Endothelial cell of umbilical vein (primary cell): ENCODE measurements at regions not wholly inside any gene's neighbourhood (a gene's known extent, or its start where the extent isn't known, plus 50 kb on each side); places are given as distances from the start of the nearest gene placed in this dataset.

Source experiments
- BruUV-seq: library from RNA; stranded (reverse); fragments of 400-500 nt; replicated peaks from 2 replicates; lab custom pipeline; 2021; lab: Mats Ljungman, UMichigan
- CTCF ChIA-PET: fragments of 300-600, 350-600 bp; sonication (Branson Sonifier 250); formaldehyde crosslinking; loops from one replicate; lab custom pipeline; 2021; ENCODE audit warnings: antibody characterized with exemption, inconsistent platforms; lab: Charles Lee
- POLR2A ChIA-PET: fragments of 300-600, 350-600 bp; sonication (Branson Sonifier 250); formaldehyde crosslinking; loops from one replicate; lab custom pipeline; 2021; ENCODE audit warnings: antibody characterized with exemption, inconsistent platforms; lab: Charles Lee
- DNase-seq: peaks from one replicate; pipeline ENCODE4 v3.0.0-alpha.2; 2011; ENCODE audit warnings: low read depth, low spot score
- FAIRE-seq: peaks from 2 replicates; lab custom pipeline; 2011; peaks lifted over from hg19 to GRCh38; lab: Jason Lieb, UNC
- H2AFZ ChIP-seq: 2 replicates; pipeline ENCODE4 v1.6.0; 2012; ENCODE audit warnings: low read depth, low read length, control low read depth, inconsistent platforms
- H3K27ac ChIP-seq: 2 replicates; pipeline ENCODE4 v1.5.1; 2011; ENCODE audit warnings: low read depth, mild to moderate bottlenecking, control low read depth, low read length, moderate library complexity; ENCODE audit not compliant: insufficient read depth
- H3K27me3 ChIP-seq, 2 experiments: 2 replicates each; pipeline versions ENCODE4 v1.6.0 to v1.6.1; 2011; ENCODE audit warnings: low read length in 2 of 2, mixed read lengths in 1 of 2; ENCODE audit not compliant: control insufficient read depth in 2 of 2, insufficient read depth in 2 of 2
- H3K36me3 ChIP-seq, 2 experiments: 2 replicates in 1 of 2; 3 replicates in 1 of 2; pipeline ENCODE4 v1.5.1; 2011; ENCODE audit warnings: low read length in 2 of 2, mild to moderate bottlenecking in 1 of 2, moderate library complexity in 1 of 2; ENCODE audit not compliant: control insufficient read depth in 2 of 2, insufficient read depth in 2 of 2; ENCODE audit errors: extremely low read depth in 1 of 2
- H3K4me1 ChIP-seq: 3 replicates; pipeline ENCODE4 v1.5.1; 2011; ENCODE audit warnings: mild to moderate bottlenecking, low read length; ENCODE audit not compliant: control insufficient read depth, insufficient read depth; ENCODE audit errors: extremely low read depth
- H3K4me2 ChIP-seq: 2 replicates; pipeline ENCODE4 v1.6.1; 2011; ENCODE audit warnings: low read length, control low read depth, mixed read lengths; ENCODE audit not compliant: insufficient read depth
- H3K4me3 ChIP-seq, 3 experiments: fragments of 200-600 bp in 1 of 3; sonication (generic), shearing (Covaris generic) in 1 of 3; replicated peaks in 1 of 3; 2 replicates each; pipeline ENCODE4 v1.5.1; 2011 to 2016; ENCODE audit warnings: control low read depth in 3 of 3, low read length in 3 of 3, mild to moderate bottlenecking in 2 of 3, inconsistent platforms in 1 of 3, low read depth in 1 of 3, moderate library complexity in 1 of 3; ENCODE audit not compliant: insufficient read depth in 1 of 3
- H3K79me2 ChIP-seq: 2 replicates; pipeline ENCODE4 v1.6.0; 2012; ENCODE audit warnings: low read length, inconsistent platforms; ENCODE audit not compliant: control insufficient read depth, insufficient read depth
- H3K9ac ChIP-seq: replicated peaks from 2 replicates; pipeline ENCODE3; 2011; ENCODE audit warnings: low read length, control low read depth; ENCODE audit not compliant: insufficient read depth; ENCODE audit errors: extremely low read depth
- H3K9me1 ChIP-seq: replicated peaks from 3 replicates; pipeline ENCODE4 v1.6.0; 2011; ENCODE audit warnings: mild to moderate bottlenecking, low read length; ENCODE audit not compliant: control insufficient read depth, insufficient read depth; ENCODE audit errors: extremely low read depth
- H3K9me3 ChIP-seq: replicated peaks from 2 replicates; pipeline ENCODE4 v1.5.1; 2012; ENCODE audit warnings: low read length, inconsistent platforms; ENCODE audit not compliant: control insufficient read depth, insufficient read depth
- H4K20me1 ChIP-seq: replicated peaks from 2 replicates; pipeline ENCODE3; 2011; ENCODE audit warnings: mild to moderate bottlenecking, low read length; ENCODE audit not compliant: control insufficient read depth, insufficient read depth; ENCODE audit errors: extremely low read depth
- EZH2 ChIP-seq: IDR thresholded peaks from 2 replicates; pipeline ENCODE4 v1.6.1; 2012; ENCODE audit warnings: borderline replicate concordance, low read depth, mild to moderate bottlenecking, moderate library complexity, low read length, inconsistent platforms; ENCODE audit not compliant: severe bottlenecking
- FOS ChIP-seq: IDR thresholded peaks from 2 replicates; pipeline ENCODE4 v1.6.1; 2011; ENCODE audit warnings: mild to moderate bottlenecking, low read length, moderate library complexity, borderline replicate concordance; ENCODE audit not compliant: insufficient read depth
- GATA2 ChIP-seq: IDR thresholded peaks from 2 replicates; pipeline ENCODE4 v1.7.0; 2011; ENCODE audit warnings: low read depth, mild to moderate bottlenecking, moderate library complexity, mixed read lengths, low read length; ENCODE audit not compliant: insufficient read length, insufficient read depth
- JUN ChIP-seq: IDR thresholded peaks from 2 replicates; pipeline ENCODE4 v1.6.1; 2011; ENCODE audit warnings: borderline replicate concordance, low read depth; ENCODE audit not compliant: insufficient read length, insufficient read depth
- MYC ChIP-seq: IDR thresholded peaks from one replicate; pipeline ENCODE4 v1.6.1; 2011; ENCODE audit warnings: mild to moderate bottlenecking, low read depth, low read length
- POLR2A ChIP-seq: IDR thresholded peaks from 2 replicates; pipeline ENCODE4 v1.6.1; 2012; ENCODE audit warnings: low read depth, mild to moderate bottlenecking, control low read depth, low read length
- POLR2AphosphoS5 ChIP-seq: IDR thresholded peaks from 2 replicates; pipeline ENCODE4 v1.6.1; 2012; ENCODE audit warnings: low read depth, mild to moderate bottlenecking, control low read depth, low read length, moderate library complexity; ENCODE audit not compliant: insufficient read depth
- dilution Hi-C: fragments of 300-500 bp; cut with MboI; formaldehyde crosslinking; loops from one replicate; pipeline ENCODE4 v1.15.0; 2019; ENCODE audit warnings: low sequenced_read_pairs; ENCODE audit not compliant: extremely low pct_ligation_motif_present
- intact Hi-C: fragments of 100-400 bp; cut with micrococcal nuclease; formaldehyde crosslinking; loops from one replicate; pipeline ENCODE4 v1.10.0; 2022
- TF ChIP-seq, protein P1 (sequence below), 2 donors: IDR thresholded peaks; 1 replicate in 1 of 2; 2 replicates in 1 of 2; pipeline ENCODE4 v1.5.1; 2011; ENCODE audit warnings: low read length in 2 of 2, mild to moderate bottlenecking in 2 of 2, moderate library complexity in 2 of 2, control low read depth in 1 of 2, inconsistent platforms in 1 of 2, low read depth in 1 of 2; ENCODE audit not compliant: insufficient read depth in 1 of 2; ENCODE audit errors: extremely low read depth in 1 of 2
- TF ChIP-seq, protein P2 (sequence below): IDR thresholded peaks from 2 replicates; pipeline ENCODE4 v1.6.1; 2011; ENCODE audit not compliant: insufficient read depth, insufficient read length

DNA sequence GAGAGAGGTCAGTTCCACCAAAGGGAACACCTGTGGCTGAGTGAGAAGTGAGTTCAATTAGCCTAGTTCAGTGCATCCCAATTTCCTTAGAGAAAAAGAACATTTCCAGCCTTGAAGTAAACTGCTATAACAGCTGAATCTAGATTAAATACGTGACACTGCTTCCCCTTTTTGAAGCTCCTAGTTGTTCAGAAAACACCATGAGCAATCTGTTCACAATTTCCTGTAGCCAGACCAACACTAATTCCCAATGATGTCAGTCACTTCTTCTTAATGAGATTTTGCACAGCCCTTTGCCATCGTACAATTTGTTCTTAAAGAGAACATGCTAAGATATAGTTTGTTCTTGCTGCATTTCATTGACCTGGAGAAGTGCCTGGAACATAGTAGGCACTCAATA is 144.6 kb upstream of the EDNRA start:
- peaks cover 35% of the 10 kb centered on the region for H3K4me1 ChIP-seq
- DNase-seq (peak; percentile 70), FAIRE-seq (peak; percentile 84)
- intact Hi-C loops (loop anchor here (10.0 kb wide), 1 partner anchor 239 kb away; no protein-coding TSS in a partner anchor), dilution Hi-C loops (no loop called here)
- H3K27ac ChIP-seq, result peak overlapping the region; percentile 46
- no peak overlapping the region for H3K4me3 ChIP-seq
- H3K9me1 ChIP-seq, result no peaks in the 10 kb centered on the region
- TF ChIP-seq JUN (peak; percentile 71), MYC (no peak), GATA2 (peak; percentile 59), FOS (peak; percentile 70), POLR2AphosphoS5 (peak; percentile 33), POLR2A (no peak), EZH2 (no peak)
- TF ChIP-seq, protein P1, sequence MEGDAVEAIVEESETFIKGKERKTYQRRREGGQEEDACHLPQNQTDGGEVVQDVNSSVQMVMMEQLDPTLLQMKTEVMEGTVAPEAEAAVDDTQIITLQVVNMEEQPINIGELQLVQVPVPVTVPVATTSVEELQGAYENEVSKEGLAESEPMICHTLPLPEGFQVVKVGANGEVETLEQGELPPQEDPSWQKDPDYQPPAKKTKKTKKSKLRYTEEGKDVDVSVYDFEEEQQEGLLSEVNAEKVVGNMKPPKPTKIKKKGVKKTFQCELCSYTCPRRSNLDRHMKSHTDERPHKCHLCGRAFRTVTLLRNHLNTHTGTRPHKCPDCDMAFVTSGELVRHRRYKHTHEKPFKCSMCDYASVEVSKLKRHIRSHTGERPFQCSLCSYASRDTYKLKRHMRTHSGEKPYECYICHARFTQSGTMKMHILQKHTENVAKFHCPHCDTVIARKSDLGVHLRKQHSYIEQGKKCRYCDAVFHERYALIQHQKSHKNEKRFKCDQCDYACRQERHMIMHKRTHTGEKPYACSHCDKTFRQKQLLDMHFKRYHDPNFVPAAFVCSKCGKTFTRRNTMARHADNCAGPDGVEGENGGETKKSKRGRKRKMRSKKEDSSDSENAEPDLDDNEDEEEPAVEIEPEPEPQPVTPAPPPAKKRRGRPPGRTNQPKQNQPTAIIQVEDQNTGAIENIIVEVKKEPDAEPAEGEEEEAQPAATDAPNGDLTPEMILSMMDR (IDR thresholded peaks at IDR 0.05; ENCODE audit: extremely low read depth in 1 of 2, insufficient read depth in 1 of 2, low read depth in 1 of 2, low read length in 2 of 2), result no peak
- TF ChIP-seq, protein P2, sequence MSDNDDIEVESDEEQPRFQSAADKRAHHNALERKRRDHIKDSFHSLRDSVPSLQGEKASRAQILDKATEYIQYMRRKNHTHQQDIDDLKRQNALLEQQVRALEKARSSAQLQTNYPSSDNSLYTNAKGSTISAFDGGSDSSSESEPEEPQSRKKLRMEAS, result no peak
- CTCF ChIA-PET, result interaction anchor here (0.9 to 1.0 kb wide), 3 partner anchors 10 to 175 kb away, joined by 3 read pairs; no protein-coding TSS in a partner anchor
- no peaks in the 10 kb centered on the region for H3K36me3 ChIP-seq
- no peaks in the 10 kb centered on the region for H4K20me1 ChIP-seq
- H3K79me2 ChIP-seq, result no peaks in the 10 kb centered on the region
- no TSS peak for BruUV-seq
- no peaks in the 10 kb centered on the region for H3K9me3 ChIP-seq
- H3K4me2 ChIP-seq, result peak overlapping the region; percentile 63
- H3K9ac ChIP-seq, result no peak overlapping the region
- H3K27me3 ChIP-seq, result no peaks in the 10 kb centered on the region
- POLR2A ChIA-PET, result no interaction called here
- no peak overlapping the region for H2AFZ ChIP-seq
